C4-2B (cell line): ENCODE measurements at regions not wholly inside any gene's neighbourhood (a gene's known extent, or its start where the extent isn't known, plus 50 kb on each side); places are given as distances from the start of the nearest gene placed in this dataset.

ENCODE experiments used
- H3K27ac ChIP-seq: fragments of 450-650 bp; 2 replicates; pipeline ENCODE4 v1.5.1; 2017
- CTCF ChIP-seq: fragments of 450-650 bp; conservative IDR thresholded peaks from 2 replicates; pipeline ENCODE4 v1.5.1; 2017; ENCODE audit warnings: mild to moderate bottlenecking
- ZFX ChIP-seq: fragments of 450-650 bp; IDR thresholded peaks from 2 replicates; pipeline ENCODE4 v1.6.1; 2017

DNA sequence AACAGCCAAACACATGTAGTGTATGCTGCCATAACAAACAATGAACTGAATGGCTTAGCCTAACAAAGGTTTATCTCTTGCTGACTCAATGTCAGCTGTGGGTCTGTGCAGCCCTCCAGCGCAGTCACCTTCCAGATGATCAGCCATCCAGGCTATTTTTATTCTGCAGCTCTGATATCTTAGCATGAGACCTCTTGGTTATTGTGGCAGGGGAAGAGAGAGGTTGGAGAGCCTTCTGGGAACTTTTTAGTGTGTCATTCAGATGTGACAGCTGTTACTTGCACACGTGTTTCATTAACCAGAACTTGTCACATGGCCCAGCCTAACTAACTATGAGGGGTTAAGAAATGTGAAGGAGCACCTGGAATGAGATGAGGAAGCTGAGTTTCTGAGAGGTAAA is 202.5 kb downstream of the DHX35 start:
- H3K27ac ChIP-seq = no peak overlapping the region
- no peak for TF ChIP-seq CTCF
- TF ChIP-seq ZFX = no peak

DNA sequence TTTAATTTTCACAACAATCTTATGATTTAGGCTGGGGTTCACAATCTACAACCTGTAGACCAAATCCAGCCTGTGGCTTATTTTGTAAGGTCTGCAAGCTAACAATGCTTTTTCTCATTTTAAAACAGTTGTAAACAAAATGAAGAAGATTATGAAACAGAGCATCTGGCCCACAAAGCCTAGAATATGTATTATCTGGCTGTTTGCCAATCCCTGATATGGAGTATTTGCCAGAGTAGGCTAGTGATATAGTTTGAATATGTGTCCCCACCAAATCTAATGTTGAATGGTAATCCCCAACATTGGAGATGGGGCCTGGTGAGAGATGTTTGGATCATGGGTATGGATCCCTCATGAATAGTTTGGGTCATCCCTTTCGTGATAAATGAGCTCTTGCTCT is 201.8 kb downstream of the DHX35 start:
- no peak overlapping the region for H3K27ac ChIP-seq
- no peak for TF ChIP-seq CTCF
- no peak for TF ChIP-seq ZFX

DNA sequence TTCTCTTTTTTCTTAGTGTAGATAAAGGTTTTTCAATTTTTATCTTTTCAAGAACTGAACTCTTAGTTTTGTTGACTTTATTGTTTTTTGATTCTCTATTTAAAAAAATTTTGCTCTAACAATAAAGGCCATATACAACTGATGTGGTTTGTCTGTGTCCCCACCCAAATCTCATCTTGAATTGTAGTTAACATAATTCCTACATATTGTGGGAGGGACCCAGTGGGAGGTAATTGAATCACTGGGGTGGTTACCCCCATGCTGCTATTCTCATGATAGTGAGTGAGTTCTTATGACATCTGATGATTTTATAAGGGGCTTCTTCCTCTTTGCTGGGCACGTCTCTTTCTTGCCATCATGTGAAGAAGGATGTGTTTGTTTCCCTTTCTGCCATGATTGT is 199.8 kb downstream of the DHX35 start:
- no peak overlapping the region for H3K27ac ChIP-seq
- TF ChIP-seq ZFX = no peak
- no peak for TF ChIP-seq CTCF

GRCh38 chr20:39155971-39156370 is 193.8 kb downstream of the DHX35 start:
- TF ChIP-seq CTCF = no peak
- TF ChIP-seq ZFX = no peak
- no peak overlapping the region for H3K27ac ChIP-seq

DNA sequence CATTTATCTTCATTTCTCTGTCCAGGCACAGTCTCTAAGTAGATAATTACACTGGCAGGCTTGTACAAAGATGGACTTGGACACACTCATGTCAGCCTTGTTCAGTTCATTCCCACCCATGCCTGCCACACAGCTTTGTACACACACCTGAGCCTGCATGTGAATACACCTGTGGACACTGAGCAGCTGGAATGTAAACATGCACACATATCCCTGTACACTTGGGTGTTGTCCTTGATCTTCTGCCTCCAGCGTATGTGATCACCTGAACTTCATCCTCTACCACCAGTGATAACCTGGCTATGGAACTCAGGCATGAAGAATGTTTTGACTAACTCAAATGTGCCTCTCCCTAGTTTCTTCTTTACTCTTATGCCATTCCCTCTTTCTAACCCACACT is 190.6 kb downstream of the DHX35 start:
- TF ChIP-seq ZFX (no peak), CTCF (no peak)
- H3K27ac ChIP-seq = no peak overlapping the region

DNA sequence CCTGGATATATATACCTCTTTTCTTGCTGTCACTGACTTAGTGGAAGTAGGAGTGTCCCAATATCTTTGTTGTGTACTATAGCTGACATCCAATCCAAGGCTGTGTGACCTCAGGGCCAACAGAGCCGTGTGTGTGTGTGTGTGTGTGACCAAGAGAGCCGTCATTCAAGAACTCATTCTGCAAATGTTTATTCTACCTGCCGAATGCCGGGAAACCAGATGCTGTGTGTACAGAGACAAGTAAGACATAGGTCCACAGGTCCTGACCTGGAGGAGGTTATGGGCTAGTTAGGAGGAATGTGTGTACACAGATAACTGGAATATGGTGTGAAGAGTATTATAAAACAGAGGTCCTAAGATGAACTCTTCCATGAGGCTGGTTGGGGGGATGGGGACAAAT is 190.0 kb downstream of the DHX35 start:
- H3K27ac ChIP-seq = no peak overlapping the region
- TF ChIP-seq ZFX = no peak
- TF ChIP-seq CTCF = no peak

- no peak for TF ChIP-seq CTCF
- no peak for TF ChIP-seq ZFX
- H3K27ac ChIP-seq = no peak overlapping the region
These were observed 188.4 kb downstream of the DHX35 start for GRCh38 chr20:39150501-39150900.
